ACHN (cell line): ENCODE measurements at regions not wholly inside any gene's neighbourhood (a gene's known extent, or its start where the extent isn't known, plus 50 kb on each side); places are given as distances from the start of the nearest gene placed in this dataset.
A peak's percentile ranks its signal among the peaks of the same experiment; 100 is the strongest.
"Not testable (repeated sequence)": the region's sequence is repeated elsewhere in the genome, so short reads cannot be mapped to it uniquely, and the experiment has no call there.

Experiments used
- DNase-seq: peaks from one replicate; pipeline ENCODE4 v3.0.0-alpha.2; 2015
- in situ Hi-C: cut with HindIII; loops from 2 replicates; pipeline ENCODE4 v1.10.0; 2017; ENCODE audit warnings: low sequenced_read_pairs, low pct_ligation_motif_present, low pct_unique_long_range_greater_than_20kb

GRCh38 chr3:64443546-64444381 is 218.5 kb upstream of the PRICKLE2 start:
- in situ Hi-C loops = no loop called here
- no peak for DNase-seq

- in situ Hi-C loops = no loop called here
- no peak for DNase-seq
Measured at GRCh38 chr3:64441861-64442260, 216.6 kb upstream of the PRICKLE2 start.

GRCh38 chr3:64440498-64440897 is 215.2 kb upstream of the PRICKLE2 start:
- in situ Hi-C loops = no loop called here
- DNase-seq = peak; percentile 90

GRCh38 chr3:64438812-64439211 is 213.5 kb upstream of the PRICKLE2 start:
- in situ Hi-C loops = no loop called here
- DNase-seq = no peak

GRCh38 chr3:64438066-64438465 is 212.8 kb upstream of the PRICKLE2 start:
- DNase-seq = no peak
- in situ Hi-C loops = no loop called here

- DNase-seq = peak; percentile 79
- in situ Hi-C loops = no loop called here
Measured at GRCh38 chr3:64437131-64437530, 211.9 kb upstream of the PRICKLE2 start.

- in situ Hi-C loops, DNase-seq: not testable (repeated sequence)
Measured at GRCh38 chr3:64435023-64435422, 209.8 kb upstream of the PRICKLE2 start.

GRCh38 chr3:64432870-64433269 is 207.6 kb upstream of the PRICKLE2 start:
- in situ Hi-C loops = no loop called here
- DNase-seq = no peak

GRCh38 chr3:64431526-64432091 is 206.3 kb upstream of the PRICKLE2 start:
- in situ Hi-C loops = no loop called here

GRCh38 chr3:64427671-64428070 is 202.4 kb upstream of the PRICKLE2 start:
- DNase-seq = no peak
- in situ Hi-C loops = no loop called here

More at GRCh38 chr3:64431526-64432091, 206.3 kb upstream of the PRICKLE2 start:
- no peak for DNase-seq

GRCh38 chr3:64426551-64426950 is 201.3 kb upstream of the PRICKLE2 start:
- in situ Hi-C loops = no loop called here
- DNase-seq = no peak

- in situ Hi-C loops = no loop called here
- no peak for DNase-seq
Measured at GRCh38 chr3:64422932-64423331, 197.7 kb upstream of the PRICKLE2 start.

GRCh38 chr3:64422192-64422591 is 196.9 kb upstream of the PRICKLE2 start:
- in situ Hi-C loops = no loop called here
- DNase-seq = no peak

GRCh38 chr3:64417816-64418215 is 192.6 kb upstream of the PRICKLE2 start:
- in situ Hi-C loops = no loop called here
- no peak for DNase-seq

- DNase-seq = no peak
- in situ Hi-C loops = no loop called here
Measured at GRCh38 chr3:64414043-64414442, 188.8 kb upstream of the PRICKLE2 start.

GRCh38 chr3:64411101-64411500 is 185.8 kb upstream of the PRICKLE2 start:
- no peak for DNase-seq
- in situ Hi-C loops = no loop called here

- in situ Hi-C loops = no loop called here
- no peak for DNase-seq
Measured at GRCh38 chr3:64410226-64410625, 185.0 kb upstream of the PRICKLE2 start.

- in situ Hi-C loops = no loop called here
- no peak for DNase-seq
Measured at GRCh38 chr3:64408770-64409169, 183.5 kb upstream of the PRICKLE2 start.

- no peak for DNase-seq
- in situ Hi-C loops = no loop called here
Measured at GRCh38 chr3:64406271-64406670, 181.0 kb upstream of the PRICKLE2 start.

GRCh38 chr3:64405211-64405835 is 180.1 kb upstream of the PRICKLE2 start:
- DNase-seq = no peak
- in situ Hi-C loops = no loop called here
